Esophagus mucosa (tissue), 1 donor: ENCODE measurements at regions not wholly inside any gene's neighbourhood (a gene's known extent, or its start where the extent isn't known, plus 50 kb on each side); places are given as distances from the start of the nearest gene placed in this dataset.
A peak's percentile ranks its signal among the peaks of the same experiment; 100 is the strongest.
"Not testable (repeated sequence)": the region's sequence is repeated elsewhere in the genome, so short reads cannot be mapped to it uniquely, and the experiment has no call there.

Experiments used
- ATAC-seq: fragments of 200-7000 bp; cut with Tn5 transposase; one replicate; pipeline ENCODE4 v1.9.1; 2020
- donor health status: DM: yes; HTN: yes; CAD: no.

DNA sequence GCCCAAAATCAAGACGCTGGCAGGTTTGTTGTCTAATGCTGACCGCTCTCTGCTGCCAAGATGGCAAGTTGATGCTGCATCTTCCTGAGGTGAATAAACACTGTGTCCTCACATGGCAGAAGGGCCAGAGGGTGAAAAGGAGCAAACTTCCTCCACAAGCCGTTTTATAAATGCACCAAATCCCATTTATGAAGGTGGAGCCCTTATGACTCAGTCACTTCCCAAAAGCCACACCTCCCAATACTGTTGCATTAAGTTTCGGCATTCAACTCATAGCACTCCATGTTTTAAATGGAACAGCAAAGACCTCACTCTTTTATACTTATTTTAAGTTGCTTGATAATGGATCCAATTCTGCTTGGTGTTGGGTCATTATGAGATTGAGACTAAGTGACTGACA, 316.6 kb downstream of the RFPL4B start:
- peak; percentile 93 for ATAC-seq

DNA sequence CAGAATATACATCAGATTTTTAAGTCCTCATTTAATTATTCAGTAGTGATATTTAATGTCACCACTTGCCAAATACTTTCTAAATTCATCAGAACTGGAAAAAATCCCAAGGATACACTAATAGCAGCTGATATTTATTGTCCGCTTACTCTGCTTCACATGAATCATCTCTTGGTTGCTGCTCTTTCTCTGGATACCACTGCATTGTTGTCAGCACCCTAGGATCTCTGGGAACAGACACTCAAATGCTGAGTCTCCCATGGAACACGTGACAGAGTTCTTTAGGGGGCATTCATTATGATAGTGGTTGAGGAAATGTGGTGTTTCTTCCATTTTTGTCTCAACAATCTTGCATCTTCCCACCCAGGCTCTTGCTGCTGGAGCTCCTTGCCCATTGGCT, 318.0 kb downstream of the RFPL4B start:
- ATAC-seq = no peak

DNA sequence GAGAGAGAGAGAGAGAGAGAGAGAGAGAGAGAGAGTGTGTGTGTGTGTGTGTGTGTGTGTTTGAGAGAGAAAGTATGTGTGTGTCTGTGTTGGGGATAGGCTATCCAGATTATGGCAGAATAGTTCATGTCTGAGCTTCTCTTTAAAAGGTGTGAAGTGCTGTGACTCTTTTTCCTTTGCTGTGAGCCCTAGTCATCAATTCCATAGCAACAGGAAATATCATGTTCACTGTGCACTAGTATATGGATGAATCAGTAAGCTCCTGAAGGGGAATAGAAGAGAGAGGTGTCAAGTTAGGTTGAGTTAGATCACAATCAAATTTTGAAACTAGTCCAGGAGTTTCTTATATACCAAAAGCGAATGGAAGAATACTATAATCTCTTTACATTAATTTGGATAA, 318.7 kb downstream of the RFPL4B start:
- peak; percentile 72 for ATAC-seq

DNA sequence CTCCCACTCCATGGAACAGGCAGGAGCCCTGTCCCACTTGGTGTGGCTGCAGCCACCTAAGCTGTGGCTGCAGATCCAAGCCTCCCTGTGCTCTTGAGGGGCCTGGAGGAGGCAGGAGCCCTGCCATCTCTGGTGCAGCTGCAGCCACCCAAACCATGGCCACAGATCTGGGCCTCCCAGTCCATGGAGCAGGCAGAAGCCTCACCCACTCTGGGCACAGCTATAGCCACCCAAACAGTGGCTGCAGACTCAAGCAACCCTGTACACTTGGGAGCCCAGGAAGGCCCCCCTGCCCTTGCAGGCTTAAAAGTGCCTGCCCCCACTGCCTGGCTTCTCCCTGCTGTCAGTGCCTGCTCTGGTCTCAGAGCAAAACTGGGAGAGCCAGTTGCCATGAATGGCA, 320.3 kb downstream of the RFPL4B start:
- ATAC-seq = no peak

- ATAC-seq = no peak
Observed at GRCh38 chr6:112680091-112680490, 333.0 kb downstream of the RFPL4B start.

DNA sequence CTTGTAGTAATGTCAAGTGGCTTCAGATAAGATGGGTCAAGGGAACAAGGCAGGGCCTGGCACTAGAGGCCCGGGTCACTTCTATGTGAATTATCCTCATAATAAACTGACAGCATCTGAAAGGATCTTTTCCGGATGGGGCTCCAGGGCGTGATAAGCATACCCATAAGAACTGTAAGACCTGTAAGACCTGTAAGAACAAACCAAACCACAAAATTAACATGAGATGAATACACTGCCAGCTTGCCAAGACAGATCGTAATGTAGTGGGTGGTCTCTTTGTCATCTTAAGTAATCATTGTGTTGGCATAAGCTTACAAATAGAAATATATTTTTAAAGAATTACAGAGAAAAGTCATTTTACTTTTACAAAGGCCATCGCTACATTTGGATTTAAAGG, 334.9 kb downstream of the RFPL4B start:
- ATAC-seq = no peak

GRCh38 chr6:112683106-112683505, 336.0 kb downstream of the RFPL4B start:
- ATAC-seq = peak; percentile 59

- ATAC-seq = peak; percentile 67
Observed at GRCh38 chr6:112683926-112684325, 336.8 kb downstream of the RFPL4B start.

DNA sequence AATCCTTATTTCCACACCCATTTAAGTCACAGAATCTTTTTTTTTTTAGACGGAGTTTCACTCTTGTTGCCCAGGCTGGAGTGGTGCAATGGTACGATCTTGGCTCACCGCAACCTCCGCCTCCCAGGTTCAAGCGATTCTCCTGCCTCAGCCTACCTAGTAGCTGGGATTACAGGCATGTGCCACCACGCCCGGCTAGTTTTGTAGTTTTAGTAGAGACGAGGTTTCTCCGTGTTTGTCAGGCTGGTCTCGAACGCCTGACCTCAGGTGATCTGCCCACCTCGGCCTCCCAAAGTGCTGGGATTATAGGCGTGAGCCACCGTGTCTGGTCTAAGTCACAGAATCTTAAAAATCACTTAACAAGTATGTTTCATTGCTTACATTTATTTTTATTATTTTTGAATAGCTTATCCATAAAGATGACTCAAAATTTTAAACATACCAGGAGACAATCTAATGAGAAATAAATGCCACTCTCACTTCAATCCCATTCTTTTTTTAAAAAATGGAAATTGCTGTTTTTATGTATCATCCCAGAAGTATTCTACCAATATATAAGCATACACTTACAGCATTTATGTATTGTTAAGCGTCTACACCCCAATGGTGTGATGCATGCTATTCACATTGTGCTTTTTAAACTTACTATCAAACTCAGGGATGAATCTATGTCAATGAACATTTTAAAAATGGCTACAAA, 338.5 kb downstream of the RFPL4B start:
- not testable (repeated sequence) for ATAC-seq

DNA sequence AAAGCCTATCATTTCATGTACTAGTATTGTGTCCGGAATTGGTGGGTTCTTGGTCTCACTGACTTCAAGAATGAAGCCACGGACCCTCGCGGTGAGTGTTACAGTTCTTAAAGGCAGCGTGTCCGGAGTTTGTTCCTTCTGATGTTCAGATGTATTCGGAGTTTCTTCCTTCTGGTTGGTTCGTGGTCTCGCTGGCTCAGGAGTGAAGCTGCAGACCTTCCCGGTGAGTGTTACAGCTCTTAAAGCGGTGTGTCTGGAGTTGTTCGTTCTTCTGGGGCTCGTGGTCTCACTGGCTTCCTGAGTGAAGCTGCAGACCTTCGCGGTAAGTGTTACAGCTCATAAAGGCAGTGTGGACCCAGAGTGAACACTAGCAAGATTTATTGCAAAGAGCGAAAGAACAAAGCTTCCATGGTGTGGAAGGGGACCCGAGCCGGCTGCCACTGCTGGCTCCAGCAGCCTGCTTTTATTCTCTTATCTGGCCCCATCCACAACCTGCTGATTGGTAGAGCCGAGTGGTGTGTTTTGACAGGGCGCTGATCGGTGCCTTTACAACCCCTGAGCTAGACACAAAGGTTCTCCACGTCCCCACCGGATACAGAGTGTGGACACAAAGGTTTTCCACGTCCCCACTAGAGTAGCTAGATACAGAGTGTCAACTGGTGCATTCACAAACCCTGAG, 341.5 kb downstream of the RFPL4B start:
- ATAC-seq = not testable (repeated sequence)

DNA sequence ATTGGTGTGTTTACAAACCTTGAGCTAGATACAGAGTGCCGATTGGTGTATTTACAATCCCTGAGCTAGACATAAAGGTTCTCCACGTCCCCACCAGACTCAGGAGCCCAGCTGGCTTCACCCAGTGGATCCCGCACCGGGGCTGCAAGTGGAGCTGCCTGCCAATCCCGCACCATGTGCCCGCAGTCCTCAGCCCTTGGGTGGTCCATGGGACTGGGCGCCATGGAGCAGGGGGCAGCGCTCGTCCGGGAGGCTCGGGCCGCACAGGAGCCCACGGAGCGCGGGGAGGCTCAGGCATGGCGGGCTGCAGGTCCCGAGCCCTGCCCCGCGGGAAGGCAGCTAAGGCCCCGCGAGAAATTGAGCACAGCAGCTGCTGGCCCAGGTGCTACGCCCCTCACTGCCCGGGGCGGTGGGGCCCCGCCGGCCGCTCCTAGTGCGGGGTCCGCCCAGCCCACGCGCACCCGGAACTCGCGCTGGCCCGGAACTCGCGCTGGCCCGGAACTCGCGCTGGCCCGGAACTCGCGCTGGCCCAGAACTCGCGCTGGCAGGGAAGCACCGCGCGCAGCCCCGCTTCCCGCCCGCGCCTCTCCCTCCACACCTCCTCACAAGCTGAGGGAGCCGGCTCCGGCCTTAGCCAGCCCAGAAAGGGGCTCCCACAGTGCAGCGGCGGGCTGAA, 342.2 kb downstream of the RFPL4B start:
- ATAC-seq = not testable (repeated sequence)

GRCh38 chr6:112690497-112691202, 343.5 kb downstream of the RFPL4B start:
- ATAC-seq = no peak

DNA sequence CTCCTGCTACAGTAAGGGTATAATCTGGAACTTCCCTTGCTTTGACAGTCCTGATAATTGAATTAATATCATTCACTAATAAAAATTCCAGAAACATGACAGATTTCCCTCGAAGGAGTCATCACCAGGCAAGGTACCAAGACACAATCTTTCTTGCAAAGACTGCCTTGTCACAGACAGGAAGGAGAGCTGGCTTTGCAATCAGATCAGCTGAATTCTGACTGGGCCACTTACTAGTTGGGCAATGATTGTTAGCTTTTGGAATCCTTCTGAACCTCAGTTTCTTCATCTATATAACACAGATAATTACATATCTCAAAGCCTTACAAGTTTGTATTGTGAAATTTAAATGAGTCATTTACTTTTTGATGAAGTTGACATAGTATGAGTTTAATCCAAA, 344.2 kb downstream of the RFPL4B start:
- ATAC-seq = peak; percentile 65

DNA sequence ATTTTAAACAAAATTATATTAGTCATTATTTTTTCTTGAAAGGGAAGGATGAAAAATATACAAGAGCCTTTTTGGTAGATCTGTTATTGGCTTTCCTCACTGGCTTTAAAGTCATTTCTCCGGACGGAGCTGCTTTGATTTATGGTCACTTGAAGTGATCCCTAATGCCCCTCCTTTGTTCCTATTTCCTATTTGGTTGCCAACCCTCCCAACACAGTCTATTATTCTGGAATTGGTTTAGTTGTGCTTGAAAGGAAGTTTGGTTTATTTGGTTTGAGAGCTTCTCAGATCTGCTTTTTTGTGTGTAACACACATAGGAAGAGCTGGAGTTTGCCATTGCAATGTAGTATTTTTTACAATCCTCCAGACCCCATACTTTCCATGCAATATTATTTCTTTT, 347.9 kb downstream of the RFPL4B start:
- no peak for ATAC-seq

GRCh38 chr6:112697265-112697664, 350.1 kb downstream of the RFPL4B start:
- no peak for ATAC-seq

GRCh38 chr6:112701201-112701600, 354.1 kb downstream of the RFPL4B start:
- no peak for ATAC-seq

GRCh38 chr6:112710710-112711109, 363.6 kb downstream of the RFPL4B start:
- no peak for ATAC-seq

GRCh38 chr6:112713402-112713801, 366.3 kb downstream of the RFPL4B start:
- ATAC-seq = no peak

GRCh38 chr6:112717401-112717800, 370.3 kb downstream of the RFPL4B start:
- no peak for ATAC-seq

- no peak for ATAC-seq
Observed at GRCh38 chr6:112717856-112718255, 370.7 kb downstream of the RFPL4B start.

DNA sequence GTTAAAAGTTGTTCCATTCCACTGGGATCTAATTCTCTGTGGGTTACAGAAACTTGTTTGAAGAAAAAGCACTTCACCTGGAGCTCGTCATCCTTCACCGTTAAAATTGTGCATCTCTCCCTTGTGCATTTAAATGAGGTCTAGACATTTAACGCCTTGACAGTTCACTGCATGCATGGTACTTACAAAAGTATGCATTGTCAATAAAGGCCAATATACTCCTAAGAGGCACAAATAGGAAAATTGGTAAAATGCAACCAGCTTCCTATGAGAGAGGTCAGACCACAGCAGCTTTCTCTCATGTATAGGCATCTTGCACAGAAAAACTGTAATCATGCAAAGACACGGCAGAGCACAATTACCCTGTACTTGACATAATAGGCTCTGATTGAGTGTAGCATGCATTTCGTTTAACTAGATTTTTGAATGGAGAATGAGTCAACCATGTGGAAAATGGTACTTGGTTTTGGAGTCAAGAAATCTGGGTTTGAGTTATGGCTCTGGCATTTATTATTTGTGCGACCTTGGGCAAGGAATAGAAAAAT, 378.5 kb downstream of the RFPL4B start:
- no peak for ATAC-seq

- ATAC-seq = no peak
Observed at GRCh38 chr6:112735129-112735528, 388.0 kb downstream of the RFPL4B start.

DNA sequence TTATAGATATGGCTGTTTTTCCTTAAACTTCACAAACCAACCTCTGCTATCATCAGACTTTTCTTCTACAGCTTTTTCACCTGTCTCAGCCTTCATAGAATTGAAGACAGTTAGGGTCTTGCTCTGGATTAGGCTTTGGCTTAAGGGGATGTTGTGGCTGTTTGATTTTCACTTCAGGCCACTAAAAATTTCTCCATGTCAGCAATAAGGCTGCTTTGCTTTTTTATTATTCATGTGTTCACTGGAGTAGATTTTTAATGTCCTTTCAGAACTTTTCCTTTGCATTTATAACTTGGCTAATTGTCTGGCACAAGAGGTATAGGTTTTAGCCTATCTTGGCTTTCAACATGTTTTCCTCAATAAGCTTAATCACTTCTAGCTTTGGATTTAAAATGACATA, 392.6 kb downstream of the RFPL4B start:
- ATAC-seq = no peak
